Muscle of back (tissue), 3 donors: ENCODE measurements at regions not wholly inside any gene's neighbourhood (a gene's known extent, or its start where the extent isn't known, plus 50 kb on each side); places are given as distances from the start of the nearest gene placed in this dataset.
A peak's percentile ranks its signal among the peaks of the same experiment; 100 is the strongest.

ENCODE experiments used
- DNase-seq, 3 donors: peaks; one replicate each; pipeline versions ENCODE4 v3.0.0 to v3.0.0-alpha.2; 2013

DNA sequence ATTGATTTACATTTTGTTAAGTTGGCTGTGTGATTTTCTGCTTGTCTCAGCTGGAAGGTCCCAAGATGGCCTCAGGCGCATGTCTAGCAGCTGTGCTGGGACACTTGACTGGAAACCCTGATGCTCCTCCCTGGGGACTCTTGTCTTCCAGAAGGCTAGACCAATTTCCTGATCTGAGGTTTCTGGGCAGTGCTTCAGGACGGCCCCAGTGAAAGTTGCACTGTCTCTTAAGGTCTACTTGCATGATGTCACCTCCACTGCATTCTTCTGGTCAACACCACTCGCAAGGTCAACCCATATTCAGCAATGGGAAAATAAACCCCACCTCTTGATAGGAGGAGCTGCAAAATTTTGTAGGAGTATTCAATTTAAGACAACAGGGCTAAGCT lies 116.0 kb downstream of the SALL1 start:
- peak in 2 of 3 donors; percentile 38 to 76 for DNase-seq

DNA sequence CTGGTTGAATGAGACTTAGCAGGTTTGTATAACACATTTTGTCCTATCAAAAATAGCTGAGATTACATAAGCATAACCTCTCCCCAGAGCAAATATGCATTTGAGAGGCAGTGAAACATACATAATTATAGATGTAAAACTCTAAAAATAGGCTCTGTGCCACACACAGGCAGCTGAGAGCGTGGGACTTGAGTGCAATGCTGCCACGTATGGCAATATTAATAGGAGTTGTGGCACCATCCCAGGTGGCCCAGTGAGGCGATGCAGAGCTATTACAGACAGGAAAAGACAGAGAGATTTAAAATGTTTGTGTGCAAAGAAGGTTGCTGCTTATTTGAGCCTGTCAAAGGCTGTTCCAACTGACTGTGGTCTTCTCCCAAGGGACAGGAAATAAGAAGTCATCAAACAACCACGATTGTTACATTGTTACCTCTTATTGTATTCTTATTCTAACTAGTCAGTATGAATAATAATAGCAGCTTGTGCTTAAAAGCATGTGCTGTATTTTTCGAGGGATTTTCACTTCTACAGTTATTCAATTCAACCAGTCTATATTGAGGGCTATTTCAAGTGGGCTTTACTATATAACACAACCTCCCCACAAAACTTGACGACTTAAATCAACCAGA lies 116.5 kb downstream of the SALL1 start:
- DNase-seq, result peak in 2 of 3 donors; percentile 13 to 44

DNA sequence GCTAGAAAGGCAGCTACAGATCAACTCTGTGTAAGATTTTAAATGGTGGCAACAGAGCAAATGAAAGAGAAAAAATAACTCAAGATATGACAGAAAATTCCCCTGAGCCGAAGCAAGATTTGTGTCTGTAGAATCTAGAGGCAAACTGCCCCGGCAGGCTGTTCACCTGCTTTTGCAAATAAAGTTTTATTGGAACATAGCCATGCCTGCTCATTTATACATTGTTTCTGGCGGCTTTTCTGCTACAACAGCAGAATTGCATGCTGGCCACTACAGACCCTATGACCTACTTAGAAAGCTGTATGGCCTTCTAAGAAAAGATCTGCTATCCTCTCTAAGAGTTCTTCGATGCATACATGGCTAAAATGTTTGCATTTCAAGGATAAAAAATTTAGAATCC lies 119.5 kb downstream of the SALL1 start:
- DNase-seq, result no peak

DNA sequence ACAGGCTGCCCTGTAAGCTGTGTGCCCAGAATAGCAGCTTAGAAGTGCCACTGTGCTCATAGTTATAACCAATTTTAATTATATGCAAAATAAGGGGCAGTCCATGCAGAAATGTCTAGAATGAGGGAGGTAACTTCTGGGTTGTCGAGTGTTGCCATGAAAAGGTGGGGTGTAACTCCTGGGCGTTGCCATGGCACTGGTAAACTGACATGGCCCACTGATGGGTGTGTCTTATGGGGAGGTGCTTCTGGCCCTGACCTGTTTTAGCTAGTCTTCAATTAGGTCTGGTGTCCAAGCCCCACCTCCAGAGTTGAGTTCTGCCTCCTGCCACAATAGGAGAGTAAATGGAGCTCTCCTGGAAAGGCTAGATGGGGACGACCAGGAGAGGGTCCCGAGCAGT lies 120.6 kb downstream of the SALL1 start:
- no peak for DNase-seq

DNA sequence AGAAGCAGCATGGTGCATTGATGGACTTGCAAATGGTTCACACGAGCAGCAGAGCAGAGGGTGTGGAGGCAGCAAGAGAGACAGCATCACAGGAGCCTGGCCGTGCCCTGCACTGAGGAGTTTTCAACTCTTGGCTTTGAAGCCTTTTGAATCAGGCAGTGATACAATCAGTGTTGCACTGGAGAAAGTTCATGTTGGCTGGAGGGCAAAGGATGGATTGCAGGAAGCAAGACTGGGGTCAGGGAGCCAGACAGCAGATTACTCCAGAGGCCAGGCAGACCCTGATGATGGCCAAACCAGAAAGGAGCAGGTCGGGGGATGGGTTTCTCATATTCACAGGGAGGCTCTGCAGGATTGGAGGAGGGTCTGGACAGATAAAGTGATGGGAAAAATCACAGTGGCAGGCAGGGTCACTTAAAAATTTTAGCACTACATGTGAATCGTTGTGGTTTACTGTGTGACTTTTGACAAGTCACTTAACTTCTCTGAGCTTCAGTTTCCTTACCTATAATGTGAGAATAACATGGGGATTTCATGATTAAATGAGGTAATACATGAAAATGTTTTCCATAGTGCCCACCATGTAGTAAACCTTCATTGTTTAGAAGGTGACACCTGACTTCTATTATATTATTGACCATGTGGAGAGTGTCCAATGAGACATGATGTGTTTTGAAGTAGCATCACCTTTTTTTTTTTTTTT lies 125.3 kb downstream of the SALL1 start:
- no peak for DNase-seq

DNA sequence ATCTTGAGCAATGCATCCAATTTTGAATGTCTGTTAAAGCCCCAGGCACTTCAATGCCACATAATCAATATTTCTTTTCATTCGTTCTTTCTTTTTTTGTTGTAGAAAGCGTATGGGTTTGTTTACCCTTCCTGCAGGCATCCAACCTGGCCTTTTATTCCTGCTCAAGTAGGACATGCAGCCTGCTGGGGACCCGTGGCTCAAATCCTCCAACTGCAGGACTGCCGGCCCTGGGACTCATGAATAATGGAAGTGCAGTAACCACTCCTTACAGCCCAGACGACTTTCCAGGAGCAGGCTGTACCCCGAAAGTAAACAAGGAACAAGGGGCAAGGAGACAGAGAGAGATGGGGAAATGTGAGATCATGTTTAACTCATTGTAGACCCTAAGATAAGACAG lies 126.4 kb downstream of the SALL1 start:
- no peak for DNase-seq

DNA sequence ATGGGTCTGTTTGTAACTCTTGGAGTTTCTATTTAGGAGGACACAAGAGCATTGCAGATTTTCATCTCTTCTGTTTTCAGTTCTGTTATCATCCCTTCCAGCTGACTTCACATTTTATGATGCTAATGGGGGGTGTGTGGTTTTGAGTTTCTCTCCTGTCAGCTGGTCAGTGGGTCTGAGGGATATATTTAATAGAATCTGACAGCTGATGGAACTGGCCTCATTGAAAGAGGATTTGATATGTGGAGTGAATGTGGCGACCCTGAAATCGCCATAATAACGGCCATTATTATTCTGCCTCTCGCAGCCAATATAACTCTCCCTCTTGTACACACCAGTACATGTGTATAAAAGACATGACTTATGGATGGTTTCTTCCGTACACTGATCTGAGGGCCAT lies 128.1 kb downstream of the SALL1 start:
- no peak for DNase-seq

DNA sequence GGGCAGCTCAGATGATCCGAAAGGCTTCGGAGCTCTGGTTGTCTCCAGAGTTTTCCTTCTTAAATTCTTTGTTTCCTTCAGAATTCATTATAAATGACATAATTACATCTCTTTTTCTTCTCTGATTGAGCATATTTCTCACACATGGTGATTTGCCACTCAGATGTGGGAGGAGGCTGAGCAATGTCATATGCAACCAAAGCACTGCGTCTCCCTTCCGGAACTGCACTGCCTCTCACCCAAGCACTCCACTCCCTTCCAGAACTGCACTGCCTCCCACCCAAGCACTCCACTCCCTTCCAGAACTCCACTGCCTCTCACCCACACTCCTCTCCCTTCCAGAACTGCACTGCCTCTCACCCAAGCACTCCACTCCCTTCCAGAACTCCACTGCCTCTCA lies 131.5 kb downstream of the SALL1 start:
- DNase-seq, result no peak

DNA sequence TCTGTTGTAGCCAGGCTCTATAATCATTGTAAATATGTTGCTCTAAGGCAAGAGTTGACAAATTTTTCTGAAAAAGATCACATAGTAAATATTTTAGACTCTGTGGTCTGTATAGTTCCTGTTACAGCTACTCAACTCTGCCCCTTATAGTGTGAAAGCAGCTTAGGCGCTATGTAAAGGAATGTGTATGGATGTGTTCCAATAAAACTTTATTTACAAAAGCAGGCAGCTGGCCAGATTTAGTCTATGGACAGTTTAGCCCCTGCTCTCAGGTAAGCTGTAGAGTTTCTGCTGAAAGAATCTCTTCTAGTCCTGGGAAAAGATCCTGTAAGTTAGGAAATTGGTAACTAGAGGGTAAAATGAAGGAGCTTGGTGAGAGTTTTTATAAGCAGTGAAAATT lies 133.1 kb downstream of the SALL1 start:
- DNase-seq, result no peak

DNA sequence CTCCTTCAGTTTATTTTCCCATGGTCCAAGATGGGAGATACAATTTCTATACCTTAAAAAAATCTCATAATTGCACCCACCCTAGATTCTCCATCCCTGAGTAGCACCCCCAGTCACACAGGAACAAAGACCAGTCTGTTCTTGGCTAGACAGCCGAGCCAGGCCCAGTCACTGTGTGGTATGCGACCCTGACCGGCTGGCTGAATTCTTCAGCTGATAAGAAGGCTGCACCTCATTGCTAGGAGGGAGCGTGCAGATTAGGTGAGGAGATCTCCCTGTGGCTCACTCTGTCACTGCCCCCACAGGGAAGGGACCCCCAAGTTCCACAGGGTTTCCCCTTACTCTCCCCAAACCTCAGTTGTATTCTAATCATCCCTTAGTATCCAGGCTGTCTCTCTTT lies 138.7 kb downstream of the SALL1 start:
- no peak for DNase-seq

DNA sequence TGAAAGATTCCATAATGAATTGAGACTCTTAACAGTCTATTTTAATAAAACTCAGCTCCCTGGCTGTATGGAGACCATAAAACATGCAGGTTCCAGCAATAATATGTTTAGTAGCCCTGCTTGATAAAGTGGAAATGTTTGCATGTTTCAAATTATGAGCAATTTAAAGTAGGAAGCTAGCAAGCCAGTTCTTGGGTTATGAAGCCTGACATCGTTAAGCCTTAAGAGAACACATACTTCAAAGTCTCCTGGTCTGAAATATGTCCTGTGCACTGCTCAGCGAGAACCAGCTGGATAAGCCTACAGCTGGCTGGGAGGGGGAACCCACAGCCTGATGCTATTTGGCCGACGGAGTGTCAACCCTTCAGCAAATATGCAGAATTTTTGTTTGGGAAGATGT lies 140.3 kb downstream of the SALL1 start:
- DNase-seq, result no peak

DNA sequence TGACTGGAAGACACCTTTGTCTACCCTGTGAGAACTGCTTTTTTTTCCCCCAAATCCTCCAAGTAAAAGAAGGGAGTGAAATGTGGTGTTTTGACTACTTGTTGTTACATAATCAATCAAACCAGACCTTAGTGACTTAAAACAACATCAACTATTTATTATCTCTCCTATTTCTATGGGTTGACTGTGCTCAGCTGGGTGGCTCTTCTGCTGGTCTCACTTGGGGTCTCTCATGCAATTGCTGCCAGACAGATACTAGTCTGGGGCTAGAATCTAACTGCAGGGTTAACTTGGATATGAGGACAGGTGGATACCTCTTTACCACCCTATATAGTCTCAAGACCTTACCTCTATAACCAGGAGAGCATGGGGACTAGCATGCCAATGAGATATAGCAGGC lies 141.3 kb downstream of the SALL1 start:
- no peak for DNase-seq

DNA sequence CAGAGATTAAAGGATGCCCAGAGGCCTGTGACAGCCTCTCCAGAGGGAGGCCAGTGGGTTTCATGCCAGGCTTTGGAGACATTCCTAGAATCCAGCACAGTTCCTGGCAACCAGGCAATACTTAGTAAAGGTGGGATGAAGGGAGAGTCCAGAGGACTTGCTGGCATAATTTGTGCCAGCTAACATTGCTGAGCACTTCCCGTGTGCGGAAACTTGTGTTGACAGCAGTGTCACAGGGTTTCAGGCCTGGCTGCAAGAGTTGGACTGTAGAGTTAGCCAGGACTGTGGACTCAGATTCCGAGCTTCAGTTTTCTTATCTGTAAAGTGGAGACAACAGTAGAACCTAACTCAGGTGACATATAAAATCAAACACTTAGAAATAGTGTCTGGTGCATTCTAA lies 141.7 kb downstream of the SALL1 start:
- no peak for DNase-seq

DNA sequence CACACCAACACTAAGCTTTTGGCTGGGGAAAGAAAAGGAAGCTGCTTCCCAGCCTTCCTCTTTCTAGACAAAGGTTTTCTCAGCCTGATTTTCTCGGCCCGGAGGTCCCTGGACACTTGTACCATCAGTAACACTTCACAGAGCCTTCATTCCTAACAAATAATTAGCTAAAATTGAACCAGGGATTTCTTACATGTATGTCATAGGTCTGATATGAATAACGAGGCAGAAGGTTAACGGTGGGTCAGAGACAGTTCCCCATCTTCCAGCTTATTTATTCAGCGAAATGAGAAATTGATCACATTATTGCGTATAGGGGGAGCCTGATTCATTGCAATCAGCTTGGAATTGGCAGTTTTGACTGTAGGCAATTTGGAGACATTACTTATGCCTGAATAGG lies 142.5 kb downstream of the SALL1 start:
- DNase-seq, result no peak

DNA sequence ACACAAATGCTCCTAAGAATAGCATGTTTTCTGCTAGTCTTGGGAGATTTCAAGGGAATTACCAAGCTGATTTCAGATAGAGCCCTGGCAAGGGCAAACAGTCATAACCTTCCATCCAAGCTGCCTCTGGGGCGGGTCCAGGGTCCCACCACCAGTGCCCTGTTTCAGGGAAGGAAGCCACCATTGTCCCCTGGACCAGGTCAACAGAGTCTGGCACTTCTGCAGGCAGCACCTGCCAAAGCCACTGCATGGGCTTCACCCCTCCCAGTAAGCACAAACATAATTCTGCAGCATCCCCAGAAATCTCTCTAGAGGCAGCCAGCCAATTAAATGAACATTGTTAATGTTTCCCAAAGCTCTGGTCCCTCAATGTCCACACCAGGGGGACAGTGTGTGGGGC lies 143.0 kb downstream of the SALL1 start:
- DNase-seq, result no peak

DNA sequence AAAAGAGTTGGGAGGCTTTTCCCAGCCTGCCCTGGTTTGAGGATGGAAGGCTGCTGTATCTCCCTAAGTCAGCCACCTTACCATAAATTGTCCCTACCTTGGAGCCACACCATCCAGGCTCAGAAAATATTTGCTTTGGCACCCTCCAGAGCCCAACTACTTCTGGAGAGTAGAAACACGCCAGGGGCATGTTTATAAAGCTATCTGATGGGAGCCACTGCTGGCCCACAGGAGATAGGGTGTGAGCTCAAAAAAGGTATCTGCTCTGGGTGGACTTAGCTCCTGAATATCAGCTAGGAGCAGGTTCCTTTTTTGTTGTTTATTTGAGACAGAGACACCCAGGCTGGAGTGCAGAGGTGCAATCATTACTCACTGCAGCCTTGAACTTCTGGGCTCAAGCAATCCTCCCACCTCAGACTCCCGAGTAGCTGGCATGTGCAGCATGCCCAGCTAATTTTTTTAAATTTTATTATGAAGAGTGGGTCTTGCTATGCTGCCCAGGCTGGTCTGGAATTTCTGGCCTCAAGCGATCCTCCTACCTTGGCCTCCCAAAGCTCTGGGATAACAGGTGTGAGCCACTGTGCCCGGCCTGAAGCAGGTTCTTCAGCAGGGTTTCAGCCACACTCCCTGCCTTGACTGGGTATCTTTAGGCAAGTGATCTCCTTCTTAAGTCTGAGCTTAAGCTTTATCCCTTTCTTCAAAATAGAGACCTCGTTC lies 147.1 kb downstream of the SALL1 start:
- DNase-seq, result no peak

DNA sequence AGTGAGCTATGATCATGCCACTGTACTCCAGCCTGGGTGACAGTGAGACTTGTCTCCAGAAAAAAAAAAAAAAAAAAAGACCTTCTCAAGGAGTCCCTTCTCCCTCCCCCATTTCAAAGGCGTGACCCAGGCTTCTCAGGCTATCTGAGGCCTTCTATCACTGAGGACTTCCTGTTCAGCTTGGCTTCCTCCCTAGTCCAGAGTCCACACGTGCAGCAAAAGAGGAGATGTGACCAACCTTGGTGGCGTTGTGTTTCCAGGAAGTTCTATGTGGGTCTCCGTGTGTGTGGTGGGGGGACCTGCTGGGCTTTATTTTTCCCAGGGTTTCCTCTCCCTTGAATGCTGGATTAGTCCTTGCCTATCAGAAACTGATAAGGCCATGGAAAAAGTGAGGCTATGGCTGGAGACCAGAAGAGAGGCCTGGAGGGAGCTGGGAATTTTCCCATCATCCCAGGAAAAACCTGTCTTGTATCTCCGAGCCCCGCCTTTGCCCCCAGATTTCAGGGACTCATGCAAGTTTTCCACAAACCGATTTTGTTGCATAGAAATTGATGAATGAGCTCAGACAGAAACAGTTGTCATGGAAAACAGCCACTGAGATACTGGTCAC lies 148.1 kb downstream of the SALL1 start:
- DNase-seq, result no peak

DNA sequence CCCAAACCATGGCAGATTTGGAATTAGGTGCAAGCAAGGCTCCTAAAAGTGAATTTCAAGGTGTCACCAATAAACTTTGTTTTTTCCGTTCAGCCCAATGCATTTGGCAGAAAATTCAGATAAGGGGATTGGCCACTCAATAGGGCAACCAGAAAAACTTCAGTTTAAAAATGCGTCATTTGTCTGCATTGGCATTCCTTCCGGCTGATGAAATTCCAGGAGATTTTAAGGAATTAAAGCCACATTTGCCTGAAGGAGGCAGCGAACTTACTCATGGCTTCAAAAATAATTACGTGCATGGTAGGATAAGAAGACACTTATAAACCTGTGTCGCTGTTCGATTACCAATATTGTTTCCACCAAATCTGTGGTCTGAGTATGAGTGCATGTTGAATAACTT lies 151.9 kb downstream of the SALL1 start:
- no peak for DNase-seq

DNA sequence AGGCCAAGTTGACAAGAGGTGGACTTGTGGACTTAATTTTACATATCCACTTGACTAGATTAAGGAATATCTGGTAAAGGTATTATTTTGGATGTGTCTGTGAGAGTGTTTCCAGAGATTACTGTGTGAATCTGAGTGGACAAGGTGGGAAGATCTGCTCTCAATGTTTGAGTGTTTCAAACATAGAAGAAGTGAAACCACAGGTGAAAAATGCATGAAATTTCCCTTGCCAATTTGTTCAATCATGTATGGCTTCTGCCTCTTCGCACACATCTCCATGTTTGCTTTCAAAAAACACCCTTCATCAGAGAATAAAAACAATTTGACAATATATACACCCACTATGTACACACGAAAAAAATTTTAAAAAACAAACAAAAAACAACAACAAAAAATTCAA lies 152.7 kb downstream of the SALL1 start:
- DNase-seq, result no peak

DNA sequence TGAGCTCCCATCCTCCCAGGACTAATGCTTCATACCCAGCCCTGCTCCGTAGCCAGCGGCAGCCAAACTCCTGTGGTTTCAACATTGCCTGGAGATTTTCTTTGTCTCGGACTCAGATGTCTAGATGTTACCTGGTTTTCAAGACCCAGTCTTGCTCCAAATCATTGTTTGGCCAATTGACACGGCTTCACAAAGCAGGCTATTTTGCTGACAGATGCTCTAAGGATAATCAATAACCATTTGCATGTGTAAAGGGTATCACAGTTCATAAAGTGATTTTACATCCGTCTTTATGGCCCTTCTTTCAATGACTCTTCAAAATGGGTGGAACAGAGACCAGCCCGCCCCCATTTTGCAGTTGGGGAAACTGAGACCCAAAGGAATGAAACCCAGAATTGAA lies 153.4 kb downstream of the SALL1 start:
- DNase-seq, result no peak

DNA sequence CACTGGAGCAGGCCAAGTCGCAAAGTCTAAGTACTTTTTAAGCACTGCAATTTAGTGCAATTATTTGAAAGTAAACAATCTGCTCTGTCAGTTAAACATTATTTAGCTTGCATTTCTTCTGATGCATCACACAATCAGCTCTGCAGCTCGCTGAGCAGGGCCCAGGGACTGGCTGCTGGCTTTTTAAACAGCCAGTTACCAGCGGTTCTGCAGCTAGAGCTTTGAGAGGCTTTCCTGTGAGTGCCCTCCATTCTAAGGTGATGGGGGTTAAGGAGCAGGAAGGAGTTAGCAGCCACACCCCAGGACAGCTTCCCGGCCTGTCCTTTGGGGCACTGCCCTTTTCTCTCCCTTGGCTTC lies 154.3 kb downstream of the SALL1 start:
- no peak for DNase-seq

DNA sequence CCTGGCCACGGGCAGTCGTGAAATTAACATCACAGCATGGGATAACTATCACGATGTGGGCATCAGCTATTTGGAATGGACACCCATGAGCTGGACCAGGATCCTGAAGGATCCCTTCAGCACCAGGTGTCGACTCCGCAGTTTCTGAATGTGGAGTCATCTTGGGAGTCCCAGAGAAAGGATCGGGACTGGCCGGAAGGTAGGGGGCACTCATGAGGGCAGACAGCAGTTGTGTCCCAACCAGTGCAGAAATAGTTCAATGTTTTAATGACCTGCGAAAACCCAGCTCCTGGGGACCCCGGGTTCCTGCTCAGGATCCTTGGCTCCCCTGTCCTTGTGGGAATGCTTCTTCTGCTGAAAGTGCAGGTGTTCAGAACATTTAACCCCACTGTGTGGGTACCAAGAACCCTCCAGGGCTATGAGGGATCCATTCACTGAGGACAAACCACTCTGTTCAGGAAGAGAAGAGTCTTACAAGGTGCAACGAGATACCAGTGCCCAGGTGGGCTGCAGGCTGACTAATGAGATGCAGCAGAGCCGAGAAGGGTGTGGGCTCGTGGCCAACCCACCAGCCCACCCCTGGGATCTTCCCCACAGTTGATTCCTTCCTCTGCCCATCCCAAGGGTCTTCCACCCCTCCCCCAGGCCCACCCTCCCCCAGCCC lies 154.8 kb downstream of the SALL1 start:
- no peak for DNase-seq

DNA sequence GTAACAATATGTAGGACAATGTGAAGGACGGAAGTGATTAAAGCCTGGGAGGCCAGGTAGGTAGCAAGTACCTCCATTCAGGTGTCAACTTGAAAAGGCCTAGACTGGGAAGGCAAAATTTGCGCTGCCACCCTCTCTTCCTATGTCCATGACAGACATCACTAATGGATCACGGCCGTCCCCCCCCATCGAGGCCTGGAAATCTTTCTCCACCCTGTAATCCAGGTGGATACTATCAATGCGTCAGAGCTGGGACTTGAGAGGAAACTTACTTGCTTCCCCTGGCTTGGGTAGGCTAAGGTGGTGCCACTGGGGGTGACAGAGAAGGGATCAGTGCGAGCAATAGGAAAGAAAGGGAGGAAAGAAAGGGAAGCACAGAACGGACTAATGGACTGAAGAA lies 156.1 kb downstream of the SALL1 start:
- DNase-seq, result no peak
